Sciatic nerve (tissue), 2 donors: ENCODE measurements at regions not wholly inside any gene's neighbourhood (a gene's known extent, or its start where the extent isn't known, plus 50 kb on each side); places are given as distances from the start of the nearest gene placed in this dataset.
A peak's percentile ranks its signal among the peaks of the same experiment; 100 is the strongest.

ENCODE experiments used
- ATAC-seq: fragments of 200-7000 bp; cut with Tn5 transposase; one replicate; pipeline ENCODE4 v1.9.1; 2020; ENCODE audit warnings: mild to moderate bottlenecking, moderate library complexity
- DNase-seq: peaks from one replicate; pipeline ENCODE4 v3.0.0-alpha.2; 2020; ENCODE audit warnings: low spot score
- intact Hi-C: fragments of 100-400 bp; cut with DNase I; formaldehyde crosslinking; loops from one replicate; pipeline ENCODE4 v1.14.2; 2022
- donor health status: DM: no; HTN: no; CAD: no.
- donor health status: DM: no; HTN: no; CAD: no.

GRCh38 chr4:116501954-116502353, 583.4 kb downstream of the TRAM1L1 start:
- DNase-seq (no peak), ATAC-seq (no peak)
- intact Hi-C loops = no loop called here

- DNase-seq (no peak), ATAC-seq (no peak)
- intact Hi-C loops = no loop called here
Observed at GRCh38 chr4:116500225-116500624, 585.2 kb downstream of the TRAM1L1 start.

- no peak for DNase-seq
- intact Hi-C loops = no loop called here
- no peak for ATAC-seq
Observed at GRCh38 chr4:116489739-116490138, 595.6 kb downstream of the TRAM1L1 start.

GRCh38 chr4:116486401-116486800, 599.0 kb downstream of the TRAM1L1 start:
- ATAC-seq (no peak), DNase-seq (no peak)
- intact Hi-C loops = no loop called here

- no peak for DNase-seq
- intact Hi-C loops = no loop called here
- no peak for ATAC-seq
Observed at GRCh38 chr4:116480546-116480945, 604.8 kb downstream of the TRAM1L1 start.

- DNase-seq (no peak), ATAC-seq (peak; percentile 36)
Observed at GRCh38 chr4:116478343-116478742, 607.0 kb downstream of the TRAM1L1 start.

GRCh38 chr4:116469582-116469981, 615.8 kb downstream of the TRAM1L1 start:
- intact Hi-C loops = no loop called here
- ATAC-seq = no peak
- no peak for DNase-seq

More at GRCh38 chr4:116478343-116478742, 607.0 kb downstream of the TRAM1L1 start:
- intact Hi-C loops = no loop called here

- DNase-seq (no peak), ATAC-seq (no peak)
- intact Hi-C loops = no loop called here
Observed at GRCh38 chr4:116453127-116453526, 632.2 kb downstream of the TRAM1L1 start.

GRCh38 chr4:116449764-116450163, 635.6 kb downstream of the TRAM1L1 start:
- intact Hi-C loops = no loop called here
- no peak for ATAC-seq

GRCh38 chr4:116444117-116444516, 641.3 kb downstream of the TRAM1L1 start:
- no peak for DNase-seq
- no peak for ATAC-seq
- intact Hi-C loops = no loop called here

More at GRCh38 chr4:116449764-116450163, 635.6 kb downstream of the TRAM1L1 start:
- no peak for DNase-seq

- ATAC-seq (no peak), DNase-seq (no peak)
- intact Hi-C loops = no loop called here
Observed at GRCh38 chr4:116438981-116439729, 646.2 kb downstream of the TRAM1L1 start.

GRCh38 chr4:116438417-116438816, 647.0 kb downstream of the TRAM1L1 start:
- ATAC-seq = no peak

GRCh38 chr4:116427666-116428065, 657.7 kb downstream of the TRAM1L1 start:
- ATAC-seq = no peak
- intact Hi-C loops = no loop called here

More at GRCh38 chr4:116438417-116438816, 647.0 kb downstream of the TRAM1L1 start:
- intact Hi-C loops = no loop called here
- no peak for DNase-seq

GRCh38 chr4:116413222-116413621, 672.2 kb downstream of the TRAM1L1 start:
- intact Hi-C loops = no loop called here
- ATAC-seq (no peak), DNase-seq (no peak)

More at GRCh38 chr4:116427666-116428065, 657.7 kb downstream of the TRAM1L1 start:
- no peak for DNase-seq

- intact Hi-C loops = no loop called here
- DNase-seq = no peak
- no peak for ATAC-seq
Observed at GRCh38 chr4:116401293-116401692, 684.1 kb downstream of the TRAM1L1 start.

- DNase-seq = no peak
- intact Hi-C loops = no loop called here
- no peak for ATAC-seq
Observed at GRCh38 chr4:116400480-116400879, 684.9 kb downstream of the TRAM1L1 start.

- ATAC-seq (no peak), DNase-seq (no peak)
- intact Hi-C loops = no loop called here
Observed at GRCh38 chr4:116397714-116398113, 687.7 kb downstream of the TRAM1L1 start.

GRCh38 chr4:116397291-116397690, 688.1 kb downstream of the TRAM1L1 start:
- DNase-seq = no peak
- no peak for ATAC-seq
- intact Hi-C loops = no loop called here

GRCh38 chr4:116395408-116395807, 690.0 kb downstream of the TRAM1L1 start:
- intact Hi-C loops = no loop called here
- ATAC-seq = no peak

GRCh38 chr4:116391020-116391419, 694.4 kb downstream of the TRAM1L1 start:
- intact Hi-C loops = no loop called here
- no peak for DNase-seq
- ATAC-seq = no peak

More at GRCh38 chr4:116395408-116395807, 690.0 kb downstream of the TRAM1L1 start:
- DNase-seq = no peak

GRCh38 chr4:116389139-116389538, 696.2 kb downstream of the TRAM1L1 start:
- intact Hi-C loops = no loop called here
- no peak for DNase-seq
- no peak for ATAC-seq
